Loucy (cell line): ENCODE measurements at regions not wholly inside any gene's neighbourhood (a gene's known extent, or its start where the extent isn't known, plus 50 kb on each side); places are given as distances from the start of the nearest gene placed in this dataset.

ENCODE experiments used
- CTCF ChIP-seq: fragments of 200-600 bp; sonication (generic); conservative IDR thresholded peaks from 2 replicates; pipeline ENCODE4 v1.5.1; 2014; ENCODE audit warnings: mild to moderate bottlenecking, antibody characterized with exemption, low read length
- EZH2phosphoT487 ChIP-seq: fragments of 200-600 bp; IDR thresholded peaks from 2 replicates; pipeline ENCODE4 v1.6.1; 2018; ENCODE audit warnings: antibody characterized with exemption, mild to moderate bottlenecking, moderate library complexity, borderline replicate concordance

GRCh38 chr2:22483036-22483435, 901.9 kb upstream of the KLHL29 start:
- no peak for TF ChIP-seq CTCF
- TF ChIP-seq EZH2phosphoT487: no peak
